Mesothelial cell of epicardium (in vitro differentiated cells): ENCODE measurements at regions not wholly inside any gene's neighbourhood (a gene's known extent, or its start where the extent isn't known, plus 50 kb on each side); places are given as distances from the start of the nearest gene placed in this dataset.

Experiments
- DNase-seq, 2 experiments: peaks; one replicate each; pipeline ENCODE4 v3.0.0; 2021; ENCODE audit warnings: low spot score in 2 of 2; ENCODE audit not compliant: unreplicated experiment in 2 of 2
- H3K27ac Mint-ChIP-seq: 2 replicates; pipeline ENCODE4 v1.8.0; 2021; ENCODE audit warnings: mixed read lengths
- H3K27me3 Mint-ChIP-seq: 2 replicates; pipeline ENCODE4 v1.8.0; 2021; ENCODE audit warnings: low read depth, mixed read lengths
- H3K36me3 Mint-ChIP-seq: 2 replicates; pipeline ENCODE4 v1.8.0; 2021; ENCODE audit warnings: mixed read lengths
- H3K4me1 Mint-ChIP-seq: 2 replicates; pipeline ENCODE4 v1.8.0; 2021; ENCODE audit warnings: mixed read lengths
- H3K4me3 Mint-ChIP-seq: 2 replicates; pipeline ENCODE4 v1.8.0; 2021; ENCODE audit warnings: mild to moderate bottlenecking, moderate library complexity, mixed read lengths
- H3K9me3 Mint-ChIP-seq: 2 replicates; pipeline ENCODE4 v1.8.0; 2021; ENCODE audit warnings: mixed read lengths
- TF ChIP-seq, protein P1 (sequence below): fragments of 200-600 bp; sonication (generic); IDR thresholded peaks from one replicate; pipeline ENCODE4 v1.5.0; 2021; ENCODE audit warnings: antibody characterized with exemption; ENCODE audit not compliant: unreplicated experiment

DNA sequence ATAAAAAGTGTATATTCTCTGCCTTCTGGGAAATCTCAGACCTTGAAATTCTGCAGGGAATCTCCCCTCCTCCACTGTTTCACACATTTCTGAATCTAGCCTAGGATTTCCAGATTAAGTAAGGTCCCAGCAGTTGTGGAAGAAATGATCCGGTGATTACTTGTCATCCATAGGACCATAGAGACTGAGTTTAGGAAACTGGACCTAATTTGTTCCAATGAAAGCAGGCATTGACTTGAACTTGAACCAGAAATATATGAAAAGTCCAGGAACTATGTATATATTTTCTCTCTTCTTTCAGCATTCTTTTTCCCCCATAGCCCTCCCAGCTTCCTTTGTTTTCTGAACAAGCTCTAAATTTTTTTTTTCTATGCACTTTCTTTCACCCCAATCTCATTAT is 149.5 kb upstream of the SPAG17 start:
- TF ChIP-seq, protein P1, sequence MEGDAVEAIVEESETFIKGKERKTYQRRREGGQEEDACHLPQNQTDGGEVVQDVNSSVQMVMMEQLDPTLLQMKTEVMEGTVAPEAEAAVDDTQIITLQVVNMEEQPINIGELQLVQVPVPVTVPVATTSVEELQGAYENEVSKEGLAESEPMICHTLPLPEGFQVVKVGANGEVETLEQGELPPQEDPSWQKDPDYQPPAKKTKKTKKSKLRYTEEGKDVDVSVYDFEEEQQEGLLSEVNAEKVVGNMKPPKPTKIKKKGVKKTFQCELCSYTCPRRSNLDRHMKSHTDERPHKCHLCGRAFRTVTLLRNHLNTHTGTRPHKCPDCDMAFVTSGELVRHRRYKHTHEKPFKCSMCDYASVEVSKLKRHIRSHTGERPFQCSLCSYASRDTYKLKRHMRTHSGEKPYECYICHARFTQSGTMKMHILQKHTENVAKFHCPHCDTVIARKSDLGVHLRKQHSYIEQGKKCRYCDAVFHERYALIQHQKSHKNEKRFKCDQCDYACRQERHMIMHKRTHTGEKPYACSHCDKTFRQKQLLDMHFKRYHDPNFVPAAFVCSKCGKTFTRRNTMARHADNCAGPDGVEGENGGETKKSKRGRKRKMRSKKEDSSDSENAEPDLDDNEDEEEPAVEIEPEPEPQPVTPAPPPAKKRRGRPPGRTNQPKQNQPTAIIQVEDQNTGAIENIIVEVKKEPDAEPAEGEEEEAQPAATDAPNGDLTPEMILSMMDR, result no peak
- no peaks in the 10 kb centered on the region for H3K9me3 Mint-ChIP-seq
- peaks cover 12% of the 10 kb centered on the region for H3K27me3 Mint-ChIP-seq
- no peak for DNase-seq
- H3K4me1 Mint-ChIP-seq, result peaks cover 14% of the 10 kb centered on the region
- no peak overlapping the region for H3K4me3 Mint-ChIP-seq
- H3K36me3 Mint-ChIP-seq, result no peaks in the 10 kb centered on the region
- peak overlapping the region; percentile 82 for H3K27ac Mint-ChIP-seq

DNA sequence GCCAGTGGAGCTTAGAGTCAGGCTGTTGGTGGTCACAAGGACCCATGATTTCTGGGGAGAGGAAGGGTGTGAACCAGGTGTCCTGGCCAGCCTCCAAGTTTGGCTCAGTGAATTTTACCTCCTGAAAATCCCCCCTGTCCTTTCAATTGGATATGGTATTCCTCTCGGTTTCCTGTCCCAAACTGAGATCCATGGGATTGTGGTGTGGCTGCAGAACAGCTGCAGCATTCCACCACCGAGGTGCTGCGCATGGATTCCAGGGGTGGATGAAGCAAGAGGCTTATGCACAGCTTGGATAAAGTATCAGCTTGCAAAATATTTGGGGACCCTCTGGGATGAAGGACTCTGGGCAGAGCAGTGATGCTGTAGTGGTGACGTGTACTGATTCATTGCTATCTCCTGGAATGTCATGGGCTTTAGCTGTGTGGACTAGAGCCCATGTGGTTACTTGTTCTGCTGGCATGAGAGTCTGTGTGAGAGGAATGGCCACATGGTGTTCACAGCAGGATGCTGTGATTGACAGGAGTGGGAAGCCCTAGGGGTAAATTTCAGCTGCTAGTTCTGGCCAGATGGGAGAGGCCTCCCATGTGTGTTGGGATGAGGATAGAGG is 148.7 kb upstream of the SPAG17 start:
- no peak overlapping the region for H3K4me3 Mint-ChIP-seq
- TF ChIP-seq, protein P1, result no peak
- peaks cover 12% of the 10 kb centered on the region for H3K27me3 Mint-ChIP-seq
- peaks cover 14% of the 10 kb centered on the region for H3K4me1 Mint-ChIP-seq
- no peaks in the 10 kb centered on the region for H3K9me3 Mint-ChIP-seq
- no peak overlapping the region for H3K27ac Mint-ChIP-seq
- no peak for DNase-seq
- no peaks in the 10 kb centered on the region for H3K36me3 Mint-ChIP-seq

DNA sequence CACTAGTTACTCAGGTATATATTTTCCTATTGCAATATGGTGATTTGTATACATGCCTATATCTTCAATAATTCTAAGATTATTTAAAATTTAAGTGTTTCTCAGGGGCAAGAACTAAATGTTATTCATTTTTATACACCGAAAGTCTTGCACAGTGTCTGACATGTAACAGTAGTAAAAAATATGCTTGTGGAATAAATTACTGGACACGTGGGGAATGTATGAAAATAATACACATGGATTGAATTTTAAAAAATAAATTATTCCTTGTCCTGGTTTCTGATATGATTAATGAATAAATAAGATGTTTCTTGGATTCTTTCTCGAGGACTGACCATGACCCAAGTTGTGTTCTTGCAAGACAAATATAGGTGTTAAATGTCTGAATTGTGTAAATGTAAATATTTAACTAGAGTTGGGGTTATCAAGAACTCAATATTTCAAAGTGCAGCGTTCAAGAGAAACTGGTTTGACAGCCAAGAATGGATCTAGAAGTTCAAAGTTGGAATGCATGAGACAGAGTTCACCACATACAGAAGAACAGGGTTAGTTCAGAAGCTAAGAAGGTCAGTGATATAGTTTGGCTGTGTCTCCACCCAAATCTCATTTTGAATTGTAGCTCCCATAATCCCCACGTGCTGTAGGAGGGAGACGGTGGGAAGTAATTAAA is 142.1 kb upstream of the SPAG17 start:
- H3K9me3 Mint-ChIP-seq, result peaks cover 6% of the 10 kb centered on the region
- no peak for DNase-seq
- TF ChIP-seq, protein P1, result no peak
- no peaks in the 10 kb centered on the region for H3K36me3 Mint-ChIP-seq
- peaks cover 10% of the 10 kb centered on the region for H3K27me3 Mint-ChIP-seq
- no peak overlapping the region for H3K4me3 Mint-ChIP-seq
- no peak overlapping the region for H3K27ac Mint-ChIP-seq
- H3K4me1 Mint-ChIP-seq, result peaks cover 5% of the 10 kb centered on the region

DNA sequence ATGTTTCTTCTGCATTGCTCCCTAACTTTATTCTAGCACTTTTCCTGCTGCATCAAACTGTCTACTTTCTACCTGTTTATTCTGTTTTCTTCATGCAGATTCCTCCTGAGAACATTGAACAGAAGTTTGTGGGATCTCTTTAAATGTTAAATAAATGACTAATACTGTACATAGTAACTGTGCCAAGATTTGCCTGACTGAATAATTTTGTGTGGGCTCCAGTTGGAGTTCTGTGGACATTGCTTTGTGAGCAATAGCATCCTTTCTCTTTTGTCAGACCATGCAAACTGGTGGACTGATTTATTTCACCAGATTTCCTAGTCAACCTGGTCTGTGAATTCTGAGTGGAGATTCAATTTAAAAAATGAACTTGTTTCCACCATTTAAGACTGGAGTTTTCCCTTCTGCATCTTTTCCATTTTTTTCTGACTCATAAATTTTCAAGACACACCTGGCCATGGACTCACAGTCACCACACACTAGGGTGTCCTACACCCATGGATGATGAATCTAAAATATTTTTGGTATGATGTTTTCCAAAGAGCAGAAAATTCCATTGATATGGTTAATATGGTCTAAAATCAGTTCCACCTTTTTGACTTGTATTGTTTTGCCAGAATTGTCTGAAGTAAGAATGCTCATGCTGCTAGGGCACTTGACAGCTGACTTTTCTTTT is 140.7 kb upstream of the SPAG17 start:
- H3K4me3 Mint-ChIP-seq, result no peak overlapping the region
- no peaks in the 10 kb centered on the region for H3K36me3 Mint-ChIP-seq
- peaks cover 3% of the 10 kb centered on the region for H3K27me3 Mint-ChIP-seq
- peaks cover 6% of the 10 kb centered on the region for H3K9me3 Mint-ChIP-seq
- H3K27ac Mint-ChIP-seq, result no peak overlapping the region
- peaks cover 9% of the 10 kb centered on the region for H3K4me1 Mint-ChIP-seq
- TF ChIP-seq, protein P1, result no peak
- DNase-seq, result no peak

DNA sequence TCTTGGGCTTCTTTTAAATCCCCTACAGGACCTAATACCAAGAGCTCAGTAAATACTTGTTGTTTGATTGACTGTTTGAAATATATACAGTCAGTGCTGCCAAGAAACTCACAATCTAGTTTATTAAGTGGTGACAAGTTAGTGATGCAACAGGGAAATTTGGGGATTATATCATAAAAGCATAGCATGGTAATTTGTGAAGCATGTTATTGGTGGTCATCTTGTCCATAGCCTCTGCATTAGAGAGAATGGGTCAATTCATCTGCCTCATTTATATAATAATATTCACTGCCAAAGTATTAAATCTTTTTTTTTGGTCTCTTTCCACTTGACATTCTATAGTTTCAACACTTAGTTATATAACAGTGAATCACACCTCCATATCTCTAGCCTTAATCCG is 138.2 kb upstream of the SPAG17 start:
- Mint-ChIP-seq H3K27ac (no peak overlapping the region), H3K9me3 (peaks cover 6% of the 10 kb centered on the region), H3K4me3 (no peak overlapping the region), H3K36me3 (no peaks in the 10 kb centered on the region), H3K4me1 (peaks cover 9% of the 10 kb centered on the region), H3K27me3 (peaks cover 1% of the 10 kb centered on the region)
- no peak for DNase-seq
- TF ChIP-seq, protein P1, result no peak
